Lower leg skin (tissue), 3 donors: ENCODE measurements at regions not wholly inside any gene's neighbourhood (a gene's known extent, or its start where the extent isn't known, plus 50 kb on each side); places are given as distances from the start of the nearest gene placed in this dataset.

Source experiments
- POLR2A ChIP-seq, 2 donors: fragments of 450-650 bp; IDR thresholded peaks; one replicate each; pipeline ENCODE4 v1.6.1; 2016 to 2017; ENCODE audit warnings: antibody characterized with exemption in 2 of 2, mild to moderate bottlenecking in 1 of 2, moderate library complexity in 1 of 2
- TF ChIP-seq, protein P1 (sequence below), 3 donors: fragments of 450-650 bp; IDR thresholded peaks; one replicate each; pipeline ENCODE4 v1.5.1; 2016; ENCODE audit warnings: antibody characterized with exemption in 3 of 3, mild to moderate bottlenecking in 3 of 3, moderate library complexity in 2 of 3

DNA sequence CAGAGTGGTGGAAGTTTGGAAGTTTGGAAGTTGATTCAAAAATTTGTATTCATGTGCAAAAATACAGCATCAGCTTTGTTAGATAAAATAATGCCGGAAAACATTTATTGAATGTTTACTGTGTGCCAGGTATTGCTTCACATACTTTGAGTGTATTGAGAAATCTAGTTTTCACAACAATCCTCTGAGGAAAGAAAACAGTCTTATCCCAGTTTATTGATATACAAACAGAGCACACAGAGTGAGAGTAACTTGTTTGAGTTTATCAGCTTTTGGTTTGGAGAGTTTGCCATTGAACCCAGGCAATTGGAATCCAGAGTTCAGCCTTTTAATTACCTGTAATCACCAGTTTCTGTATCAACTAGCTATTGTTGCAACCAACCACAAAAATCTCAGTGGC lies 127.2 kb upstream of the RPS6KA3 start:
- TF ChIP-seq, protein P1, sequence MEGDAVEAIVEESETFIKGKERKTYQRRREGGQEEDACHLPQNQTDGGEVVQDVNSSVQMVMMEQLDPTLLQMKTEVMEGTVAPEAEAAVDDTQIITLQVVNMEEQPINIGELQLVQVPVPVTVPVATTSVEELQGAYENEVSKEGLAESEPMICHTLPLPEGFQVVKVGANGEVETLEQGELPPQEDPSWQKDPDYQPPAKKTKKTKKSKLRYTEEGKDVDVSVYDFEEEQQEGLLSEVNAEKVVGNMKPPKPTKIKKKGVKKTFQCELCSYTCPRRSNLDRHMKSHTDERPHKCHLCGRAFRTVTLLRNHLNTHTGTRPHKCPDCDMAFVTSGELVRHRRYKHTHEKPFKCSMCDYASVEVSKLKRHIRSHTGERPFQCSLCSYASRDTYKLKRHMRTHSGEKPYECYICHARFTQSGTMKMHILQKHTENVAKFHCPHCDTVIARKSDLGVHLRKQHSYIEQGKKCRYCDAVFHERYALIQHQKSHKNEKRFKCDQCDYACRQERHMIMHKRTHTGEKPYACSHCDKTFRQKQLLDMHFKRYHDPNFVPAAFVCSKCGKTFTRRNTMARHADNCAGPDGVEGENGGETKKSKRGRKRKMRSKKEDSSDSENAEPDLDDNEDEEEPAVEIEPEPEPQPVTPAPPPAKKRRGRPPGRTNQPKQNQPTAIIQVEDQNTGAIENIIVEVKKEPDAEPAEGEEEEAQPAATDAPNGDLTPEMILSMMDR (IDR thresholded peaks at IDR 0.05), result no peak
- TF ChIP-seq POLR2A (IDR thresholded peaks at IDR 0.05), result no peak
